ENCODE measurements at regions not wholly inside any gene's neighbourhood (a gene's known extent, or its start where the extent isn't known, plus 50 kb on each side); places are given as distances from the start of the nearest gene placed in this dataset.

GRCh38 chr15:69663982-69664381, 211.4 kb downstream of the RPLP1 start:
- H3K4me3 ChIP-seq (ENCODE audit: low read depth, low read length), result no peak overlapping the region
- no peak for TF ChIP-seq CTCF (IDR thresholded peaks at IDR 0.05)
- no peak overlapping the region for H3K9ac ChIP-seq
- H3K27me3 ChIP-seq (ENCODE audit: control insufficient read depth, insufficient read depth, low read length), result no peaks in the 10 kb centered on the region
- H3K36me3 ChIP-seq (ENCODE audit: control insufficient read depth, insufficient read depth, low read length), result no peaks in the 10 kb centered on the region
- H3K9me3 ChIP-seq (ENCODE audit: control insufficient read depth, low read length), result no peaks in the 10 kb centered on the region
- no peaks in the 10 kb centered on the region for H3K79me2 ChIP-seq
- no peak overlapping the region for H3K27ac ChIP-seq
- H3K4me2 ChIP-seq (ENCODE audit: low read length), result no peak overlapping the region
- no peak overlapping the region for H2AFZ ChIP-seq
- peaks cover 2% of the 10 kb centered on the region for H3K4me1 ChIP-seq

DNA sequence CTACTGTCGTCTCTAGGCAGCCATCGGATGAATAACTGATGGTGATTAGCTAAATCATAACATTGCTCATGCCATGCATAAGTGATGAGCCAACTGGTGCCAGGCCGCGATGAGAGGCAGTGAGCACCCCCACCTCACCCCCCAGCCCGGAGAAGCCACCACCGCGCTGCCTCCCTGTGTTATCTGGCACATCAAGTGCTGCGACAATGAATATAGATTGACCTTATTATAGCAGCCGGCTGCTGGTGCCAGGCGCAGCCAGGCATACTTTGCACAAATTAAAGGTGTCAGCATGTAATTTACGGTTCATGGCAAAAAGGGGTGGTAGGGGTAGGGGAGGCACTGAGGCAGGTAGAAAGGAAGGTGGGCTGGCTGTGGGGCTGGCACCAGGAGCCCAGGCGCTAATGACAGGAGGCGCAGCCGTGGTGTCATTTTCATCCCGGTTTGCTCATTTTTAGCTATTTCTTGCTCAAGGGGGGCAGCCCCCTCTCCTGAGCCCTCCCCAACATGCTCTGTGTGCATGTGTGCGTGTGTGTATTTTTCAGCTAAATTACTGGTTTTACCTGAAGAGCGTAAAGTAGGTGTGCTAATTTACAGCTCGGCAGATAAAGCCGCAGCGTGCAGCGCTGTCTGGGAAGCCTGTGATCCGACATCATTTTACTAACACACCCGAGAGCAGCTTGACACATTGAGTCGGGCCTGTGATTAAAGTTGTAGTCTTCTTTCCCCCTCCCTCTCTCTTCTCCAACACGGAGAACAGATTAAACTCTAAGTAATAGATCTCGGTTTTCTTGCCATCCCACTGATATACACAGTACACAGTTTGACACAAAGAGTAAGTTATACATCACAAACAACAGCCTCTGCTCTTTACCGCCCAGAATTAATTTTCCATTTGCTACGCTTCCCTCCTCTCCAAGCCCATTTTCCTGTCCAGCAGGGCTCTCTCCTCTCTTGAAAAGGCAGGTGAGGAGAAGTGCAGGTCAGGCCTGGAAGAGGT, 212.3 kb downstream of the RPLP1 start:
- no peak overlapping the region for H3K27ac ChIP-seq
- no peaks in the 10 kb centered on the region for H3K36me3 ChIP-seq (ENCODE audit: control insufficient read depth, insufficient read depth, low read length)
- no peak overlapping the region for H3K9ac ChIP-seq
- peak overlapping the region; percentile 28 for H2AFZ ChIP-seq
- H3K4me1 ChIP-seq, result peaks cover 2% of the 10 kb centered on the region
- no peaks in the 10 kb centered on the region for H3K9me3 ChIP-seq (ENCODE audit: control insufficient read depth, low read length)
- H3K79me2 ChIP-seq, result no peaks in the 10 kb centered on the region
- H3K4me3 ChIP-seq (ENCODE audit: low read depth, low read length), result no peak overlapping the region
- no peak overlapping the region for H3K4me2 ChIP-seq (ENCODE audit: low read length)
- no peaks in the 10 kb centered on the region for H3K27me3 ChIP-seq (ENCODE audit: control insufficient read depth, insufficient read depth, low read length)
- no peak for TF ChIP-seq CTCF (IDR thresholded peaks at IDR 0.05)

DNA sequence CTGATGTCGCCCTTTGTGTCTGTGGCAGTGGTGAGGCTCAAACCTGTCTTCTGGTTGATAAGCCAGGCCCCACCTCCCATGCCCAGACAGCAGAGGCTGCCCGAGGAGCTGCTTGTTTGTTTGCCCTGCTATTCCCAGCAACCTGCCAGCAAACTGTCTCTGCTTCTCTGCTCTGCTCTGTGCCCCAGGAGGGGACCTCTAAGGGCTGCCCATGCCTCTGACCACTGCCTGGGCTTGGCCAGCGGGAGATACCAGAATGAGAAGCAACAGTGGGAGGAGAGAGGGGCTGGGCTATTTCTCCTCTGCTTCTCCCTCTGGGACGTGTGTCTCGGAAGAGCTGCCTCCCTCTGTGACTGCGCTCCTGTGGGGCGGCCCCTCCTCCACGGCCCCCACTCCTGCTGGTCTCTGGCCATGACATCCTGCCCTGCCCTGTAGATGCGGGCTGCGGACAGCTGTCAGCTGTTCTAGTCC, 213.1 kb downstream of the RPLP1 start:
- Histone ChIP-seq H3K4me2 (ENCODE audit: low read length) (no peak overlapping the region), H3K27ac (no peak overlapping the region), H3K9me3 (ENCODE audit: control insufficient read depth, low read length) (no peaks in the 10 kb centered on the region), H3K36me3 (ENCODE audit: control insufficient read depth, insufficient read depth, low read length) (no peaks in the 10 kb centered on the region), H3K4me1 (peaks cover 2% of the 10 kb centered on the region), H3K9ac (no peak overlapping the region), H2AFZ (no peak overlapping the region), H3K27me3 (ENCODE audit: control insufficient read depth, insufficient read depth, low read length) (no peaks in the 10 kb centered on the region), H3K4me3 (ENCODE audit: low read depth, low read length) (no peak overlapping the region), H3K79me2 (no peaks in the 10 kb centered on the region)
- no peak for TF ChIP-seq CTCF (IDR thresholded peaks at IDR 0.05)

- no peak for TF ChIP-seq CTCF (IDR thresholded peaks at IDR 0.05)
- H3K27ac ChIP-seq, result no peak overlapping the region
- H3K4me1 ChIP-seq, result peaks cover 2% of the 10 kb centered on the region
- no peaks in the 10 kb centered on the region for H3K36me3 ChIP-seq (ENCODE audit: control insufficient read depth, insufficient read depth, low read length)
- no peaks in the 10 kb centered on the region for H3K9me3 ChIP-seq (ENCODE audit: control insufficient read depth, low read length)
- no peak overlapping the region for H3K9ac ChIP-seq
- no peak overlapping the region for H2AFZ ChIP-seq
- no peak overlapping the region for H3K4me2 ChIP-seq (ENCODE audit: low read length)
- no peaks in the 10 kb centered on the region for H3K27me3 ChIP-seq (ENCODE audit: control insufficient read depth, insufficient read depth, low read length)
- no peak overlapping the region for H3K4me3 ChIP-seq (ENCODE audit: low read depth, low read length)
- no peaks in the 10 kb centered on the region for H3K79me2 ChIP-seq
These were observed 213.8 kb downstream of the RPLP1 start for GRCh38 chr15:69666441-69666882.
